GM23338 (cell line): ENCODE measurements at regions not wholly inside any gene's neighbourhood (a gene's known extent, or its start where the extent isn't known, plus 50 kb on each side); places are given as distances from the start of the nearest gene placed in this dataset.

Experiments
- ATAC-seq: fragments of 200-7000 bp; cut with Tn5 transposase; 3 replicates; pipeline ENCODE4 v1.9.1; 2020
- DNase-seq: peaks from one replicate; pipeline ENCODE4 v3.0.0-alpha.2; 2015; ENCODE audit warnings: low spot score
- H2AFZ ChIP-seq: fragments of 200-600 bp; sonication (generic); 2 replicates; pipeline ENCODE4 v1.8.0; 2016; ENCODE audit warnings: antibody characterized with exemption, mild to moderate bottlenecking, moderate library complexity
- H3F3A ChIP-seq: fragments of 200-600 bp; sonication (generic); replicated peaks from 2 replicates; pipeline ENCODE4 v1.8.0; 2017; ENCODE audit warnings: antibody characterized with exemption, mixed run types, low read depth
- H3K27ac ChIP-seq: fragments of 200-600 bp; sonication (generic); 2 replicates; pipeline ENCODE4 v1.6.1; 2016; ENCODE audit warnings: low read depth
- H3K27me3 ChIP-seq: fragments of 200-600 bp; sonication (generic); 2 replicates; pipeline ENCODE4 v1.8.0; 2016; ENCODE audit warnings: mild to moderate bottlenecking, mixed run types, moderate library complexity; ENCODE audit not compliant: insufficient read depth
- H3K36me3 ChIP-seq: fragments of 200-600 bp; sonication (generic); 2 replicates; pipeline ENCODE4 v1.8.0; 2016; ENCODE audit warnings: mild to moderate bottlenecking; ENCODE audit not compliant: insufficient read depth
- H3K4me1 ChIP-seq: fragments of 200-600 bp; sonication (generic); 2 replicates; pipeline ENCODE4 v1.8.0; 2016; ENCODE audit warnings: mild to moderate bottlenecking, moderate library complexity; ENCODE audit not compliant: insufficient read depth
- H3K4me2 ChIP-seq: fragments of 200-600 bp; sonication (generic); 2 replicates; pipeline ENCODE4 v1.7.1; 2017; ENCODE audit warnings: mixed run types
- H3K4me3 ChIP-seq: fragments of 200-600 bp; sonication (generic); 2 replicates; pipeline ENCODE4 v1.6.1; 2016; ENCODE audit warnings: mixed run types
- H3K79me2 ChIP-seq: fragments of 200-600 bp; sonication (generic); replicated peaks from 2 replicates; pipeline ENCODE4 v1.8.0; 2017; ENCODE audit warnings: mild to moderate bottlenecking; ENCODE audit not compliant: insufficient read depth
- H3K9me2 ChIP-seq: fragments of 200-600 bp; sonication (generic); 2 replicates; pipeline ENCODE4 v1.8.0; 2017; ENCODE audit not compliant: insufficient read depth
- H4K20me1 ChIP-seq: fragments of 200-600 bp; sonication (generic); replicated peaks from 2 replicates; pipeline ENCODE4 v1.8.0; 2017; ENCODE audit warnings: mild to moderate bottlenecking; ENCODE audit not compliant: insufficient read depth
- H3K27ac Mint-ChIP-seq: 2 replicates; pipeline ENCODE4 v1.8.0; 2020; ENCODE audit warnings: inconsistent platforms, mild to moderate bottlenecking, moderate library complexity, mixed read lengths
- H3K27me3 Mint-ChIP-seq: 3 replicates; pipeline ENCODE4 v1.8.0; 2022; ENCODE audit warnings: low read depth, mild to moderate bottlenecking, moderate library complexity, mixed read lengths, inconsistent platforms; ENCODE audit not compliant: insufficient read depth, poor library complexity
- H3K36me3 Mint-ChIP-seq: 3 replicates; pipeline ENCODE4 v1.8.0; 2021; ENCODE audit warnings: low read depth, mild to moderate bottlenecking, inconsistent platforms, moderate library complexity, mixed read lengths
- H3K4me1 Mint-ChIP-seq: 3 replicates; pipeline ENCODE4 v1.8.0; 2020; ENCODE audit warnings: mild to moderate bottlenecking, inconsistent platforms, mixed read lengths
- H3K4me3 Mint-ChIP-seq: 3 replicates; pipeline ENCODE4 v1.8.0; 2021; ENCODE audit warnings: moderate library complexity, mild to moderate bottlenecking, inconsistent platforms, mixed read lengths
- H3K9me3 Mint-ChIP-seq: 3 replicates; pipeline ENCODE4 v1.8.0; 2020; ENCODE audit warnings: moderate library complexity, mild to moderate bottlenecking, inconsistent platforms, mixed read lengths
- CREB1 ChIP-seq: fragments of 250-450 bp; sonication (Bioruptor Pico); IDR thresholded peaks from 2 replicates; pipeline ENCODE4 v1.5.0; 2020; ENCODE audit warnings: low read depth, mild to moderate bottlenecking, moderate library complexity
- EZH2 ChIP-seq: fragments of 200-600 bp; sonication (generic); IDR thresholded peaks from one replicate; pipeline ENCODE4 v1.8.0; 2017; ENCODE audit warnings: antibody characterized with exemption, mild to moderate bottlenecking, low read depth; ENCODE audit not compliant: unreplicated experiment
- EZH2phosphoT487 ChIP-seq: fragments of 200-600 bp; sonication (generic); IDR thresholded peaks from one replicate; pipeline ENCODE4 v1.8.1; 2018; ENCODE audit warnings: antibody characterized with exemption; ENCODE audit not compliant: unreplicated experiment
- JUNB ChIP-seq: IDR thresholded peaks from one replicate; pipeline ENCODE4 v1.6.1; 2016; ENCODE audit warnings: antibody characterized with exemption; ENCODE audit not compliant: unreplicated experiment
- NANOG ChIP-seq: IDR thresholded peaks from 2 replicates; pipeline ENCODE4 v1.6.1; 2016; ENCODE audit warnings: antibody characterized with exemption, borderline replicate concordance
- POLR2AphosphoS5 ChIP-seq: IDR thresholded peaks from 2 replicates; pipeline ENCODE4 v1.6.1; 2016; ENCODE audit warnings: antibody characterized with exemption, low read depth
- STAT1 ChIP-seq: IDR thresholded peaks from one replicate; pipeline ENCODE4 v1.6.1; 2016; ENCODE audit warnings: antibody characterized with exemption; ENCODE audit not compliant: unreplicated experiment
- ZNF114 ChIP-seq: fragments of 250-450 bp; sonication (Bioruptor Pico); IDR thresholded peaks from 2 replicates; pipeline ENCODE4 v1.5.0; 2020; ENCODE audit warnings: mild to moderate bottlenecking, moderate library complexity
- ZNF331 ChIP-seq: fragments of 250-450 bp; sonication (Bioruptor Pico); IDR thresholded peaks from 2 replicates; pipeline ENCODE4 v1.5.0; 2020; ENCODE audit warnings: low read depth, mild to moderate bottlenecking, moderate library complexity
- TF ChIP-seq, protein P1 (sequence below), 2 experiments: fragments of 200-600 bp in 1 of 2; sonication (generic) in 1 of 2; conservative IDR thresholded peaks; 2 replicates each; pipeline versions ENCODE4 v1.5.1 to v1.6.1; 2016 to 2017; ENCODE audit warnings: antibody characterized with exemption in 2 of 2, low read depth in 2 of 2, mild to moderate bottlenecking in 2 of 2, moderate library complexity in 1 of 2
- TF ChIP-seq, protein P2 (sequence below): fragments of 250-450 bp; sonication (Bioruptor Pico); IDR thresholded peaks from 2 replicates; pipeline ENCODE4 v1.5.0; 2020; ENCODE audit warnings: mild to moderate bottlenecking, moderate library complexity
- TF ChIP-seq, protein P3 (sequence below): IDR thresholded peaks from 2 replicates; pipeline ENCODE4 v1.6.1; 2016; ENCODE audit warnings: antibody characterized with exemption
- TF ChIP-seq, protein P4 (sequence below): IDR thresholded peaks from one replicate; pipeline ENCODE4 v1.6.1; 2018; ENCODE audit warnings: antibody characterized with exemption; ENCODE audit not compliant: unreplicated experiment

GRCh38 chr20:5489601-5490000, 121.2 kb downstream of the GPCPD1 start:
- Histone ChIP-seq H3K36me3 (no peaks in the 10 kb centered on the region), H3K4me2 (no peak overlapping the region), H3K27ac (no peak overlapping the region), H4K20me1 (no peaks in the 10 kb centered on the region), H3F3A (no peaks in the 10 kb centered on the region), H3K79me2 (no peaks in the 10 kb centered on the region), H2AFZ (no peak overlapping the region), H3K4me1 (no peaks in the 10 kb centered on the region), H3K27me3 (no peaks in the 10 kb centered on the region), H3K9me2 (no peaks in the 10 kb centered on the region), H3K4me3 (no peak overlapping the region)
- Mint-ChIP-seq H3K4me1 (no peaks in the 10 kb centered on the region), H3K9me3 (no peaks in the 10 kb centered on the region), H3K27ac (no peak overlapping the region), H3K27me3 (peaks cover 2% of the 10 kb centered on the region), H3K4me3 (no peak overlapping the region), H3K36me3 (0 out of 3 replicates have a peak, but pooled peaks cover under 1% of the 10 kb centered on the region)
- DNase-seq (no peak), ATAC-seq (no peak)
- TF ChIP-seq NANOG, result no peak
- TF ChIP-seq, protein P1, sequence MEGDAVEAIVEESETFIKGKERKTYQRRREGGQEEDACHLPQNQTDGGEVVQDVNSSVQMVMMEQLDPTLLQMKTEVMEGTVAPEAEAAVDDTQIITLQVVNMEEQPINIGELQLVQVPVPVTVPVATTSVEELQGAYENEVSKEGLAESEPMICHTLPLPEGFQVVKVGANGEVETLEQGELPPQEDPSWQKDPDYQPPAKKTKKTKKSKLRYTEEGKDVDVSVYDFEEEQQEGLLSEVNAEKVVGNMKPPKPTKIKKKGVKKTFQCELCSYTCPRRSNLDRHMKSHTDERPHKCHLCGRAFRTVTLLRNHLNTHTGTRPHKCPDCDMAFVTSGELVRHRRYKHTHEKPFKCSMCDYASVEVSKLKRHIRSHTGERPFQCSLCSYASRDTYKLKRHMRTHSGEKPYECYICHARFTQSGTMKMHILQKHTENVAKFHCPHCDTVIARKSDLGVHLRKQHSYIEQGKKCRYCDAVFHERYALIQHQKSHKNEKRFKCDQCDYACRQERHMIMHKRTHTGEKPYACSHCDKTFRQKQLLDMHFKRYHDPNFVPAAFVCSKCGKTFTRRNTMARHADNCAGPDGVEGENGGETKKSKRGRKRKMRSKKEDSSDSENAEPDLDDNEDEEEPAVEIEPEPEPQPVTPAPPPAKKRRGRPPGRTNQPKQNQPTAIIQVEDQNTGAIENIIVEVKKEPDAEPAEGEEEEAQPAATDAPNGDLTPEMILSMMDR (conservative IDR thresholded peaks at IDR 0.05; ENCODE audit: low read depth in 2 of 2), result no peak
- TF ChIP-seq POLR2AphosphoS5, result no peak
- TF ChIP-seq, protein P2, sequence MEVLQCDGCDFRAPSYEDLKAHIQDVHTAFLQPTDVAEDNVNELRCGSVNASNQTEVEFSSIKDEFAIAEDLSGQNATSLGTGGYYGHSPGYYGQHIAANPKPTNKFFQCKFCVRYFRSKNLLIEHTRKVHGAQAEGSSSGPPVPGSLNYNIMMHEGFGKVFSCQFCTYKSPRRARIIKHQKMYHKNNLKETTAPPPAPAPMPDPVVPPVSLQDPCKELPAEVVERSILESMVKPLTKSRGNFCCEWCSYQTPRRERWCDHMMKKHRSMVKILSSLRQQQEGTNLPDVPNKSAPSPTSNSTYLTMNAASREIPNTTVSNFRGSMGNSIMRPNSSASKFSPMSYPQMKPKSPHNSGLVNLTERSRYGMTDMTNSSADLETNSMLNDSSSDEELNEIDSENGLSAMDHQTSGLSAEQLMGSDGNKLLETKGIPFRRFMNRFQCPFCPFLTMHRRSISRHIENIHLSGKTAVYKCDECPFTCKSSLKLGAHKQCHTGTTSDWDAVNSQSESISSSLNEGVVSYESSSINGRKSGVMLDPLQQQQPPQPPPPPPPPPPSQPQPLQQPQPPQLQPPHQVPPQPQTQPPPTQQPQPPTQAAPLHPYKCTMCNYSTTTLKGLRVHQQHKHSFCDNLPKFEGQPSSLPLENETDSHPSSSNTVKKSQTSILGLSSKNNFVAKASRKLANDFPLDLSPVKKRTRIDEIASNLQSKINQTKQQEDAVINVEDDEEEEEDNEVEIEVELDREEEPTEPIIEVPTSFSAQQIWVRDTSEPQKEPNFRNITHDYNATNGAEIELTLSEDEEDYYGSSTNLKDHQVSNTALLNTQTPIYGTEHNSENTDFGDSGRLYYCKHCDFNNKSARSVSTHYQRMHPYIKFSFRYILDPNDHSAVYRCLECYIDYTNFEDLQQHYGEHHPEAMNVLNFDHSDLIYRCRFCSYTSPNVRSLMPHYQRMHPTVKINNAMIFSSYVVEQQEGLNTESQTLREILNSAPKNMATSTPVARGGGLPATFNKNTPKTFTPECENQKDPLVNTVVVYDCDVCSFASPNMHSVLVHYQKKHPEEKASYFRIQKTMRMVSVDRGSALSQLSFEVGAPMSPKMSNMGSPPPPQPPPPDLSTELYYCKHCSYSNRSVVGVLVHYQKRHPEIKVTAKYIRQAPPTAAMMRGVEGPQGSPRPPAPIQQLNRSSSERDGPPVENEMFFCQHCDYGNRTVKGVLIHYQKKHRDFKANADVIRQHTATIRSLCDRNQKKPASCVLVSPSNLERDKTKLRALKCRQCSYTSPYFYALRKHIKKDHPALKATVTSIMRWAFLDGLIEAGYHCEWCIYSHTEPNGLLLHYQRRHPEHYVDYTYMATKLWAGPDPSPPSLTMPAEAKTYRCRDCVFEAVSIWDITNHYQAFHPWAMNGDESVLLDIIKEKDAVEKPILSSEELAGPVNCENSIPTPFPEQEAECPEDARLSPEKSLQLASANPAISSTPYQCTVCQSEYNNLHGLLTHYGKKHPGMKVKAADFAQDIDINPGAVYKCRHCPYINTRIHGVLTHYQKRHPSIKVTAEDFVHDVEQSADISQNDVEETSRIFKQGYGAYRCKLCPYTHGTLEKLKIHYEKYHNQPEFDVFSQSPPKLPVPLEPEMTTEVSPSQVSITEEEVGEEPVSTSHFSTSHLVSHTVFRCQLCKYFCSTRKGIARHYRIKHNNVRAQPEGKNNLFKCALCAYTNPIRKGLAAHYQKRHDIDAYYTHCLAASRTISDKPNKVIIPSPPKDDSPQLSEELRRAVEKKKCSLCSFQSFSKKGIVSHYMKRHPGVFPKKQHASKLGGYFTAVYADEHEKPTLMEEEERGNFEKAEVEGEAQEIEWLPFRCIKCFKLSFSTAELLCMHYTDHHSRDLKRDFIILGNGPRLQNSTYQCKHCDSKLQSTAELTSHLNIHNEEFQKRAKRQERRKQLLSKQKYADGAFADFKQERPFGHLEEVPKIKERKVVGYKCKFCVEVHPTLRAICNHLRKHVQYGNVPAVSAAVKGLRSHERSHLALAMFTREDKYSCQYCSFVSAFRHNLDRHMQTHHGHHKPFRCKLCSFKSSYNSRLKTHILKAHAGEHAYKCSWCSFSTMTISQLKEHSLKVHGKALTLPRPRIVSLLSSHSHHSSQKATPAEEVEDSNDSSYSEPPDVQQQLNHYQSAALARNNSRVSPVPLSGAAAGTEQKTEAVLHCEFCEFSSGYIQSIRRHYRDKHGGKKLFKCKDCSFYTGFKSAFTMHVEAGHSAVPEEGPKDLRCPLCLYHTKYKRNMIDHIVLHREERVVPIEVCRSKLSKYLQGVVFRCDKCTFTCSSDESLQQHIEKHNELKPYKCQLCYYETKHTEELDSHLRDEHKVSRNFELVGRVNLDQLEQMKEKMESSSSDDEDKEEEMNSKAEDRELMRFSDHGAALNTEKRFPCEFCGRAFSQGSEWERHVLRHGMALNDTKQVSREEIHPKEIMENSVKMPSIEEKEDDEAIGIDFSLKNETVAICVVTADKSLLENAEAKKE (CRISPR knock-in tag), result no peak
- no peak for TF ChIP-seq EZH2phosphoT487
- TF ChIP-seq EZH2, result no peak
- TF ChIP-seq ZNF331 (CRISPR knock-in tag), result no peak
- TF ChIP-seq, protein P3, sequence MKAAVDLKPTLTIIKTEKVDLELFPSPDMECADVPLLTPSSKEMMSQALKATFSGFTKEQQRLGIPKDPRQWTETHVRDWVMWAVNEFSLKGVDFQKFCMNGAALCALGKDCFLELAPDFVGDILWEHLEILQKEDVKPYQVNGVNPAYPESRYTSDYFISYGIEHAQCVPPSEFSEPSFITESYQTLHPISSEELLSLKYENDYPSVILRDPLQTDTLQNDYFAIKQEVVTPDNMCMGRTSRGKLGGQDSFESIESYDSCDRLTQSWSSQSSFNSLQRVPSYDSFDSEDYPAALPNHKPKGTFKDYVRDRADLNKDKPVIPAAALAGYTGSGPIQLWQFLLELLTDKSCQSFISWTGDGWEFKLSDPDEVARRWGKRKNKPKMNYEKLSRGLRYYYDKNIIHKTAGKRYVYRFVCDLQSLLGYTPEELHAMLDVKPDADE, result no peak
- TF ChIP-seq STAT1, result no peak
- TF ChIP-seq JUNB, result no peak
- TF ChIP-seq CREB1, result no peak
- TF ChIP-seq ZNF114 (CRISPR knock-in tag), result no peak
- TF ChIP-seq, protein P4, sequence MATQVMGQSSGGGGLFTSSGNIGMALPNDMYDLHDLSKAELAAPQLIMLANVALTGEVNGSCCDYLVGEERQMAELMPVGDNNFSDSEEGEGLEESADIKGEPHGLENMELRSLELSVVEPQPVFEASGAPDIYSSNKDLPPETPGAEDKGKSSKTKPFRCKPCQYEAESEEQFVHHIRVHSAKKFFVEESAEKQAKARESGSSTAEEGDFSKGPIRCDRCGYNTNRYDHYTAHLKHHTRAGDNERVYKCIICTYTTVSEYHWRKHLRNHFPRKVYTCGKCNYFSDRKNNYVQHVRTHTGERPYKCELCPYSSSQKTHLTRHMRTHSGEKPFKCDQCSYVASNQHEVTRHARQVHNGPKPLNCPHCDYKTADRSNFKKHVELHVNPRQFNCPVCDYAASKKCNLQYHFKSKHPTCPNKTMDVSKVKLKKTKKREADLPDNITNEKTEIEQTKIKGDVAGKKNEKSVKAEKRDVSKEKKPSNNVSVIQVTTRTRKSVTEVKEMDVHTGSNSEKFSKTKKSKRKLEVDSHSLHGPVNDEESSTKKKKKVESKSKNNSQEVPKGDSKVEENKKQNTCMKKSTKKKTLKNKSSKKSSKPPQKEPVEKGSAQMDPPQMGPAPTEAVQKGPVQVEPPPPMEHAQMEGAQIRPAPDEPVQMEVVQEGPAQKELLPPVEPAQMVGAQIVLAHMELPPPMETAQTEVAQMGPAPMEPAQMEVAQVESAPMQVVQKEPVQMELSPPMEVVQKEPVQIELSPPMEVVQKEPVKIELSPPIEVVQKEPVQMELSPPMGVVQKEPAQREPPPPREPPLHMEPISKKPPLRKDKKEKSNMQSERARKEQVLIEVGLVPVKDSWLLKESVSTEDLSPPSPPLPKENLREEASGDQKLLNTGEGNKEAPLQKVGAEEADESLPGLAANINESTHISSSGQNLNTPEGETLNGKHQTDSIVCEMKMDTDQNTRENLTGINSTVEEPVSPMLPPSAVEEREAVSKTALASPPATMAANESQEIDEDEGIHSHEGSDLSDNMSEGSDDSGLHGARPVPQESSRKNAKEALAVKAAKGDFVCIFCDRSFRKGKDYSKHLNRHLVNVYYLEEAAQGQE, result no peak
